Fibroblast of mammary gland (primary cell): ENCODE measurements at regions not wholly inside any gene's neighbourhood (a gene's known extent, or its start where the extent isn't known, plus 50 kb on each side); places are given as distances from the start of the nearest gene placed in this dataset.
A peak's percentile ranks its signal among the peaks of the same experiment; 100 is the strongest.

ENCODE experiments used
- DNase-seq: peaks from one replicate; pipeline ENCODE4 v3.0.0-alpha.2; 2010; ENCODE audit warnings: low read depth
- H3K4me3 ChIP-seq: 2 replicates; pipeline ENCODE4 v1.5.1; 2011; ENCODE audit warnings: low read depth, mild to moderate bottlenecking, low read length, moderate library complexity; ENCODE audit not compliant: control insufficient read depth
- TF ChIP-seq, protein P1 (sequence below): conservative IDR thresholded peaks from 2 replicates; pipeline ENCODE4 v1.5.1; 2011; ENCODE audit warnings: low read depth, low read length, inconsistent platforms; ENCODE audit not compliant: control insufficient read depth, insufficient read depth

DNA sequence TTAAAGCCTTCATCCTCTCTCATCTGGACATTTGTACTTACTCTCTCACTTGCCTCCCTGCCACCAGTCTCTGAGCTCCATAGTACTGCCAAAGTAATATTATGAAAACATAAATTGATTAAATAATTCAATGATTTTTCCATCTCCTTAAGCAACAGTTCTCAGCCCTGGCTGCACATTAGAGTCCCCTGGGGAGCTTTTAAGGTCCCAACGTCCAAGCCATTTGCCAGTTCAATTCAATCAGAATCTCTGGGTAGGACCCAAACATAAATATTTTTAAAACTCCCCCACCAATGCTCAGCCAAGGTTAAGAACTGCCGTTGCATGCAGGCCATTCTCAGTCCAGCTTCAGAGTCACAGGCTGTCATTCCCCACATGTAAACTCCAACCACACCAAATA is 114.4 kb upstream of the BMAL1 start:
- no peak overlapping the region for H3K4me3 ChIP-seq
- TF ChIP-seq, protein P1, sequence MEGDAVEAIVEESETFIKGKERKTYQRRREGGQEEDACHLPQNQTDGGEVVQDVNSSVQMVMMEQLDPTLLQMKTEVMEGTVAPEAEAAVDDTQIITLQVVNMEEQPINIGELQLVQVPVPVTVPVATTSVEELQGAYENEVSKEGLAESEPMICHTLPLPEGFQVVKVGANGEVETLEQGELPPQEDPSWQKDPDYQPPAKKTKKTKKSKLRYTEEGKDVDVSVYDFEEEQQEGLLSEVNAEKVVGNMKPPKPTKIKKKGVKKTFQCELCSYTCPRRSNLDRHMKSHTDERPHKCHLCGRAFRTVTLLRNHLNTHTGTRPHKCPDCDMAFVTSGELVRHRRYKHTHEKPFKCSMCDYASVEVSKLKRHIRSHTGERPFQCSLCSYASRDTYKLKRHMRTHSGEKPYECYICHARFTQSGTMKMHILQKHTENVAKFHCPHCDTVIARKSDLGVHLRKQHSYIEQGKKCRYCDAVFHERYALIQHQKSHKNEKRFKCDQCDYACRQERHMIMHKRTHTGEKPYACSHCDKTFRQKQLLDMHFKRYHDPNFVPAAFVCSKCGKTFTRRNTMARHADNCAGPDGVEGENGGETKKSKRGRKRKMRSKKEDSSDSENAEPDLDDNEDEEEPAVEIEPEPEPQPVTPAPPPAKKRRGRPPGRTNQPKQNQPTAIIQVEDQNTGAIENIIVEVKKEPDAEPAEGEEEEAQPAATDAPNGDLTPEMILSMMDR: no peak

DNA sequence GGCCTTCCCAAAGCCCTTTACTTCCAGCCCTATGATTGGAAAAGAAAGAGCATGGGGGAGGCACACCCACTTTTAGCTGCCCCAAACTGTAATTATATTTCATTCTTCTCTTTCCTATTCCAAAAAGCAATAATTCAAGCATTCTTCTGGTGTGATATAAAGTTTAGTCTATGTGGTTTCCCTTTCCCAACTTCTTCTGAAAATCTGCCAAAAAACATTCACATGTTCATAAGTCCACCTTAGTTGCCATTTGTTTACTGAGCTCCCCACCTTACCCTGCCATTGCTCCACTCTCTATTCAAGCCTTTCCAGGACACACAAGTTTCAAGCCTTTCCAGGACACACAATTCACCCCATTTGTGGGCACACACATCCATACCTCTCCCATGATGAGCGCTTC is 111.6 kb upstream of the BMAL1 start:
- DNase-seq: no peak
- H3K4me3 ChIP-seq: no peak overlapping the region
- TF ChIP-seq, protein P1: no peak

More for the DNA sequence above, 114.4 kb upstream of the BMAL1 start:
- no peak for DNase-seq

DNA sequence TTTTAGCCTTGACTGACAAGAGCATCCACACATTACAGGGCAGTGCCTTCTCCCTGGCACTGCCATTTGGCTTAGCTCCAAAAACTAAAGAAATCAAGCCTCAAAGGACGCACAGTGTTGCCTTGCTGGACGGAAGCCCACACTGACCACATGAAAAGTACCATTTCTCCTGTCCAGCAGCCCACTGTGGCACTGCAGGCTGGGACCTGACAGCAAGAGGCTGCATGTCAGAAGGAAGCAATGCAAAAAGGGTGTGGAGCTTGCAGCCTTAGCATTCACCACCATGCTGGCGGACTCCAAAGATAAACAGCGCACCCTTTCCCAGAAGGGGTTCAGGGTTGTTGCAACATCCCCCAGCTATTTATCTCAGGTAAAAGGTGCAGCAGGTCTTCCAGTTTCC is 109.3 kb upstream of the BMAL1 start:
- no peak overlapping the region for H3K4me3 ChIP-seq
- TF ChIP-seq, protein P1: no peak
- DNase-seq: no peak

DNA sequence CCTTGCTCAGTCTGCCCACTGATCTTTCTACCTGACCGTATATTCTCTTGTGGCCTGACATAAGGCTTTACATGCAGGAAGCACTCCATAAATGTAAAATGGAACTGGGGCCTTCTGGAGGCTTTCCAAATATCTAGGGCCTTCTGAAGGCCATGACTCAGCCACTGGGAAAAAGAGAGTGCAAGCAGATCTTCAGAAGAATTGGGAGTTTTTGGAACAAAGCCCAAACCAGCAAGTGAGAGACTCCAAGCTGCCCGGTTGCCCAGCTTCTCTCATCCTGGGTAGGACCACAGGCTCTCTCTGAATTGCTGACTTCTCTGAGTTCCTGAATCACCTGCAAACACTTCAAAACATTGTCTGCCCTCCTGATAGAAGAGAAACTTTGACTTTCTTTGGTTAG is 107.9 kb upstream of the BMAL1 start:
- no peak overlapping the region for H3K4me3 ChIP-seq
- peak; percentile 94 for DNase-seq
- TF ChIP-seq, protein P1: no peak

DNA sequence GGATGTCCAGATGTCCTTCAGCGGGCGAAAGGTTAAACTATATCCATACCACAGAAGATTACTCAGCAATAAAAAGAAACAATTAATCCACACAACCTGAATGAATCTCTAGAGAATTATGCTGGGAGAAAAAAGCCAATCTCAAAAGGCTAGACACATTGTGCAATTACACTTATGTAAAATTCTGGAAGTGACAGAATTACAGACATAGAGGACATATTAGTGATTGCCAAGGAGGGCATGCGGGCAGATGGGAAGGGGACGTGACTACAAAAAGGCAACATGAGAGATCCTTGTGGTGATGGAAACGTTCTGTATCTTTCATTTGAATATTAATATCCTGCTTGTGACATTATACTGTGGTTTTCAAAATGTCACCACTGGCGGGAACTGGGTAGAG is 103.5 kb upstream of the BMAL1 start:
- TF ChIP-seq, protein P1: no peak
- DNase-seq: no peak
- no peak overlapping the region for H3K4me3 ChIP-seq

DNA sequence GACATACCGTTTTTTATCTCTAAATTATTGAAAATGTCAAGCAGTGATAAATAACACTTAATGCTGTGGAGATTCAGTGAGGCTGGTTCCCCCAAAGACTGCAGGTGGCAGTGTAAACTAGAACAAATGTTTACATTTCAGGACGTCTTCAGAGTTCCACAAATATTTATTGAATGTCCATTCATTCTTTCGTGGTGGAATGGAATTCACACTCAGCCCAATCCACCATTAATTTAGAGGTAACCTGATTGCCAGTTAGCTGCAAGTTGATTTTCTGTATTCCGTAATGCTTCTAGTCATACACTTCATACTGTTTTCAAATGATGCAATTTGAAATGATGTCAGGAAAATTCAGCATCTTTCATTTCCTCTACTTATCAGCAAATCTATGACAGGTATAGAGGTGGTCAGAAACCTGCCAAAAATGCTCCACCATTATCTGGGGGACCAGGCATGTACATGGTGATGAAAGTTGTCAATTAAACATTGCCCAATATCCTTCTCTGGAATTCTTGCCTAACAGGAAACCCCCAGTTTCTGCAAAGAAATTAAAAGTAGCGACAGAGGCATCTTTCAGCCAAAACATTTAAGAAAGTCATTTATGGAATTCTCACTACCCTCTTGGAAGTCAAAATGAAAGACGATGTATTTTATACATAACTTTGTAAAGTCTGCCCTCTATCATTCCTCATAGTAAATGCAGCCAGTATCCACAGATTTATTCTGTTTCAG is 94.3 kb upstream of the BMAL1 start:
- H3K4me3 ChIP-seq: peak overlapping the region; percentile 12
- DNase-seq: peak; percentile 59
- TF ChIP-seq, protein P1: peak; percentile 67

DNA sequence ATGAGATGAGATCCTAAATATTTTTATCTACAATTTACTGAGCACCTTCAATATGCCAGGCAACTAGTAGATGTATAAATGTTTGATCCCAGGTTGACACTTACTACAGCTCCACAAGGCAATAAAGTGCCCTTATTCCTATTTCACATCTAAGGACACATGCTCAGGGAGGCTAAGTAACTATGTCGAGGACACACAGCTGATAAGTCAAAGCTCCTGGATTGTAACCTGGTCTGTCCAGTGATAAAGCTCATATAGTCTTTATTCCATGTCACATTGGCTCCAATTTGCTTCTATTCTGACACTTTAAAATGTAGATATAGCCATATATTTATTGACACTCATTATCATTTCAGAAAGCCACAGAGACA is 93.8 kb upstream of the BMAL1 start:
- TF ChIP-seq, protein P1: no peak
- DNase-seq: no peak
- H3K4me3 ChIP-seq: no peak overlapping the region
